Activated CD4-positive, alpha-beta T cell treated with anti-CD3 and anti-CD28 coated beads, Interleukin-2, amount 50 U/mL, for 16 hours (primary cell): ENCODE measurements at regions not wholly inside any gene's neighbourhood (a gene's known extent, or its start where the extent isn't known, plus 50 kb on each side); places are given as distances from the start of the nearest gene placed in this dataset.
"Not testable (repeated sequence)": the region's sequence is repeated elsewhere in the genome, so short reads cannot be mapped to it uniquely, and the experiment has no call there.

Experiments
- DNase-seq: peaks from one replicate; pipeline ENCODE4 v3.0.0-alpha.2; 2020

DNA sequence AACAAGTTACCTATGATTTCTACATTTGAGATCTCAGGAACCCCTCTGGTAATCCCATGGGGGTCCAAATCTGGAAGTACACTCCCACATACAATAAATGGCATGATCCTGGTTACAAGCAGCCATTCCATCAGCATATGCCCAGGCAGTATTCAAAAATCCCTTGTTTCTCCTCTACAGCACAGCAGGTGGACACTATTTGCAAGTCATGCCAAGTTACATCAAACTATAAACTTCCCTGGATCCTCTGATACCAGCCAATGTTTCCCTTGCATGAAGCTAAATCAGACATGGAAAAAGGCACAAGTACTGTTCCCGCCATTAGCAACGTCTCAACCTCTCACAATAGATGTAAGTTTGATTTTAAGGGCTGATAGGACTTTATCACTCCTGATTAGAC lies 134.5 kb upstream of the PRSS16 start:
- DNase-seq: no peak

DNA sequence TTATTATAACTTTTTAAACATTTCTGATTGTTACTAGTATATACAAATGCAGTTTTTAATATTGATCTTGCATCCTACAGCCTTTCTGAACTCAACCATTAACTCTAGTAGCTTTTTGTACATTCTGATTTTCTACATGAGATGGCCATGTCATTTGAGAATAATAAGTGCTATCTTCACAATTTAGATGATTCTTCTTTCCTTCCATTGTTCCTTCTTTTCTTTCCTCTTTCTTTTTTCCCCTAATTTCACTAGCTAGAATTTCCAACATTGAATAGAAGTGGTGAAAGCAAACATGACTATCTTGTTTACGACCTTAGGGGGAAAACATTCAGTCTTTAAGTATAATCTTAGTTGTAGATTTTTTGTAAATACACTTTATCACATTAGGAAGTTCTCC lies 128.2 kb upstream of the PRSS16 start:
- DNase-seq: no peak

DNA sequence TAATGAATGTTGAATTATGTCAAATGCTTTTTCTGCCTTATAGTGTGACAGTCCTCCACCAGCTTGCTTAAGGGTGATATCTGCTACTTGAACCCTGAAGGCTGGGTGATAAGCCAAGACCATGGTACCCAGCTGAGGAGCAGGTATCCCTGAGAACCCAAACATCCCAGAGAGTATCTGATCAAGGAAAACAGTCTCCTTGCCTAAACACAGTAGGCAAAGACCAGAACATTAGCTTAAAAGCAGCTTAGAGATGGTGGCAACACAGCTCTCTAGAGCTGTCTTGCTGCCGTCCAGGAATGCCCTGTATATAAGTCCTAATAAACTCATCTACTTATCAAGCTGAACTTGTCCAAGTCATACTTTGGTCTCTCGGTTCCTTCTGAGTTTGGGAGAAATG lies 127.7 kb upstream of the PRSS16 start:
- no peak for DNase-seq

DNA sequence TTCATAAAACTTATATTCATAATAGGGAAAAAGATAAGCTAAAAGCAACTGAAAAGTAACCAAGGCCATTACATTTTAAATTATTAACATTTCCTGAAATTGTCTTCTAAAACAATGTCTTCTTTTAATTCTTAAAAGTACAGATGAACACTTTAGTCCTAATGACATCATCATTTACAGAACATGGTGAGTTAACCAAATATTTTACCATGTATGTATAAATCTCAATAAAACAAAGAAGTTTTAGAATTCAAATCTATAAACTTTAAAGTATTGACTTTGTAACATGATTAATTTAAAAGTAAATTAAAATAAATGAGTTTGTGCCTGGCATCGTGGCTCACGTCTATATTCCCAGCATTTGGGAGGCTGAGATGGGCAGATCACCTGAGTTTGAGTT lies 125.9 kb upstream of the PRSS16 start:
- DNase-seq: no peak

DNA sequence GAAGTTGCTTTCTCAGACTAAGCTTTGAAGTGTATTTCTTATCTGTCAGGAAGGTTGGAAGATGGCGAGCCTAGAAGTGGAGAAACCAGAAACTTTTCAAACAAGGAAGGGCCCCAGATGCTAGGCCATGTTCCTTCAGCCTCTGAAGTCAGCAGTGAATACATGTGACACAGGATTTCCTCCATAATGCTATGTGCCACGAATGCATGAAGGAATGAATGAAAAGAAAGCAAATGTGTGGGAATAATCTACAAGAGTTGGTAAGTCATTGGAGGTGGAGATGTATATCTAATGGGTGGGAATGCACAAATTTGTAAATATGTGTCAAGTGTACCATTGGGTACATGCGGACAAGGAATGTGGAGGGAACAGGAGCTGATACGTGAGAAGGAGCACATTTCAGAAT lies 123.2 kb upstream of the PRSS16 start:
- no peak for DNase-seq

DNA sequence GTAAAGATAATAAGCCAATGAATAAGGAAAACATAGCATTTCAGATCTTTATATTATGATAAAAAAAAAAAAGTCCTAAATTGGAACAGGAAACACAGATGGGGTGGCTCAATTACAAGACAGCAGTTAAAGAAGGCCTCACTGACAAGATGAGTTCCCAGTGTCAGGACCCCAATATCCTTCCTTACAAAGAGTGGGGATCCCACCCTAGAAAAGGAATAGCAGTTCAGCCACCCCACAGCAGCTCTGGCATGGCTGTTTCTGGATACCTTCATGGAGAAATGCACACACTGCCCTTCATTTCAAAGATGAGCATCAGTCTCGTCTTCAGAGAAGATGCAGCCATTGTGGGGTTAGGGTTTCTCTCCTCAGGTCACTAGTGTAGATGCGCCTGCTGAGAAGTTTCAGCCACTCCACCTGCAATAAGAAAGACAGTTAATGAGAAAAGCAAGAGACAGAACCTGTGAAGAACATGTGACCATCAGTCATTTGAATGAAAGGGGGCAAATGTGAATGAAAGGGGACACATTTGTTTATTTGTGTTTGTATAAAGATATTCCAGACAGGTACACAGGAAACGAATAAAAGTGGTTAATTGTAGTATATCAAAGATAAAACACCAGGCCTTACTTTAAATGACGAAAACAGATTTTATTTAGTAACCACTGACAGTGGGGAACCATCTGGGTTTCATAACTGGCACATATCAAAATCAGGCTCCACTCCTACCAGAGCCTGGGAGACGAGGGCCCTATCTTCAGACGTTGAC lies 121.3 kb upstream of the PRSS16 start:
- no peak for DNase-seq

DNA sequence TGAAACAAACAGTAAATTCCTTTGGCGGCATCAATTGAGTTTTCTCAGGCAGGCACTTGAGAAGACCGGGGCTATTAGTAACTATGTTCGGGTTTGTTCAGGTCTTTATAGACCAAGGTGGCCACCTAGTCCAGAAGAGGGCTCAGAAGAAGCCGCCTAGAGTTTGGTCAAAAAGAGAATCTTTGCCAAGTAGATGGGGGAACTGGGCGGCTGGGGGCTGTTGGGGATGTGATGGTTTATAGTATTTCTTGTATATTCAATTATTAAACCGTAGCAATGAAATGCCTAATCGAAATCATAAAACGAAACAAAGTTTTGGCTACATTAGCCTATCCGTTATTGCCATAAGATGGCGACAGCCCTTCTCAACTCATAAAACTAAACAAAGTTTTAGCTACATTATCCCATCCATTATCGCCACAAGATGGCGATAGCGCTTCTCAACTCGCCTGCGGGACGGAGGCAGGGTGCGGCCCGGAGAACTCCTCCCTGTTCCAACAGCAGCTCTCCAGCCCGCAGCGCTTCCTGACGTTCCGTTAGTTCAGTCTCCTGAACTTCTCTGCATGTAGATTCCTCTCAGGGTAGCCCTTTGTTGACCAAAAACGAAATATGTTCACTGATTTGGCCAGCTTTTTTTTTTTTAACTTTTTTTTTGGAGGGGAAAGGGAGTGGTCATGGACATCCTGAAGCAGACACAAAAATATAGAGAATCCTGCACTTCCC lies 120.5 kb upstream of the PRSS16 start:
- peak; percentile 90 for DNase-seq

DNA sequence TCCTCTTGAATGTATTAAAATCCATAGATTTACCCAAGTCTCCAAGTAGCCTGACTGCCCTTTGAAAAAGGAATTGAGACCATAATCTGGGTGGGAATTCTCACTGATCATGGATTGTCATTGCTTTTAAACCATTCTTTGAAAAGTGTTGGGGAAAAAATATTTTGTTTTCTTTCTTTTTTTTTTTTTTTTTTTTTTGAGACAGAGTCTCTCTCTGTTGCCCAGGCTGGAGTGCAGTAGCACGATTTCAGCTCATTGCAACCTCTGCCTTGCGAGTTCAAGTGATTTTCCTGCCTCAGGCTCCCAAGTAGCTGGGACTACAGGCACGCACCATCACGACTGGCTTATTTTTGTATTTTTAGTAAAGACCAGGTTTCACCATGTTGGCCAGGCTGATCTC lies 119.6 kb upstream of the PRSS16 start:
- DNase-seq: not testable (repeated sequence)

DNA sequence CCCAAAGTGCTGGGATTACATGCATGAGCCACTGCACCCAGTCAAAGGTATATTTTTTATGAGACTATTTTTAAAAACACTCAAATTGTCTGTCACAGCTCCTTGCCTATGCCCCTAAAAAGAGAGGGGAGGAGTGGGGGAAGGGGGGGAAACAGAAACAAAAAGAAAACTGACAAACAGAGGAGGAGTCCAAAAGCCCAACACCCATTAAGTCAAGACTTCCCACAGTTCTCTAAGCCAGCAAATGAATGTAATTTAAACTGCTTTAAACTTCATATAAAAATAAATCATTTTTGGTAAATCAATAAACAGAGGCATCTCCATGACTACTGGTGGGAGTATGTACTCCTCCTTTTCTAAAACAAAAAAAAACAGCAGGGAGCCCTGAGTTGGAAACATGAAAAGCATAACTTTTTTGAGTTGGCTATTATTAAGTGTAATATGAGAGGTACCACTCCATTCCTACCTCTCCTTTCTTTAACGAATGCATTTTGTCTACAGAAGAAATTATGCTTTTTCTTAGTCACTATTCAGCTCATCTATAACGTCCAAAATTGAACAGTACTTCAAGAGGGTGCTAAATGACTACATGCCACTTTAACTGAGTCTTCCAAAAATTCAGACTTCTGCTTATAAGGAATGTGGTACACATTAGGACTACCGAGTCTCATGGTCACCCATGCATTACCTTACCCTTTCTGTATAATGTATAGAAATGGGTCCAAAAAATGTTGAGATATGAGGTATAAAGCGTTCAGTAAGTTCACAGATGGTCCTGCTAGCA lies 119.0 kb upstream of the PRSS16 start:
- DNase-seq: no peak

DNA sequence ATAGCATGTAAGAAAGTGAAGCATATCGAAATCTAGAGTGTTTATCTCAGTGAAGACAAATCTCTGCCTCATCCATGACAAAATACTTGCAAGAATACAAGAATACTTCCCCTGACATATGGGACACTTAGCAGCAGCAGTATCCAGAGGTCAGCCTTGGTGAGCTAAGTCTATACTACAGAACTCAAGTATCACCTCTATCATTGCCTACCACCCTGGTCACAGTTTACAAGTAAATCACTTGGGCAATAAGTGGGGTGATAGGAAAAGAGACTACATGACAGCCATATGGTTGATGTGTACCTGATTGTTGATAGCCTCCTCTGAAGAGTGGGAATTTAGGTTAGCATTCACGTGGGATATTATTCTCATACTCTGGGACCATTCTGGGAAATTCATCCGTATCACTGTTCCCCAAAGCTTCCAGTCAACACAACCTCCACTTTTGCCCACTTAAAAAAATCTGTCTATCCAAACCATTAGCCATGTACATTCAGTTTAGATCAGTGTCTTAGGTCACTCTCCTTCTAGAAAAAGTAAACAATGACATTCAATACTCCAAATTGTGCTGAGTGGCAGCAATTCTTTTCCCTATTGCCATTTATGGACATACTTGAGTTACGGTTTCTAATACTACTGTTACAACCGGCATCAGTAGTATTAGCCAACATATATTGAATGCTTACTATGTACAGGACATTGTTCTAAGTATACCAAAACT lies 118.2 kb upstream of the PRSS16 start:
- DNase-seq: no peak

DNA sequence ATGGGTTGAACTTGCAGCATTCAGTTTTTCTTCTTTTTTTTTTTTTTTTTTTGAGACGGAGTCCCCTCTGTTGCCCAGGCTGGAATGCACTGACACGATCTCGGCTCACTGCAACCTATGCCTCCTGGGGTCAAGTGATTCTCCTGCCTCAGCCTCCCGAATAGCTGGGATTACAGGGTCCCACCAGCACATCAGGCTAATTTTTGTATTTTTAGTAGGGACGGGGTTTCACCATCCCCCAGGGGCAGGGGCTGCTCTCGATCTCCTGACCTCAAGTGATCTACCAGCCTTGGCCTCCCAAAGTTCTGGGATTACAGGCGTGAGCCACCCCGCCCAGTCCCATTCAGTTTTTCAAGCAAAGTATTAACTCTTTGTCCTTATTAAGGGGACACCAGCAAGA lies 117.6 kb upstream of the PRSS16 start:
- DNase-seq: no peak

DNA sequence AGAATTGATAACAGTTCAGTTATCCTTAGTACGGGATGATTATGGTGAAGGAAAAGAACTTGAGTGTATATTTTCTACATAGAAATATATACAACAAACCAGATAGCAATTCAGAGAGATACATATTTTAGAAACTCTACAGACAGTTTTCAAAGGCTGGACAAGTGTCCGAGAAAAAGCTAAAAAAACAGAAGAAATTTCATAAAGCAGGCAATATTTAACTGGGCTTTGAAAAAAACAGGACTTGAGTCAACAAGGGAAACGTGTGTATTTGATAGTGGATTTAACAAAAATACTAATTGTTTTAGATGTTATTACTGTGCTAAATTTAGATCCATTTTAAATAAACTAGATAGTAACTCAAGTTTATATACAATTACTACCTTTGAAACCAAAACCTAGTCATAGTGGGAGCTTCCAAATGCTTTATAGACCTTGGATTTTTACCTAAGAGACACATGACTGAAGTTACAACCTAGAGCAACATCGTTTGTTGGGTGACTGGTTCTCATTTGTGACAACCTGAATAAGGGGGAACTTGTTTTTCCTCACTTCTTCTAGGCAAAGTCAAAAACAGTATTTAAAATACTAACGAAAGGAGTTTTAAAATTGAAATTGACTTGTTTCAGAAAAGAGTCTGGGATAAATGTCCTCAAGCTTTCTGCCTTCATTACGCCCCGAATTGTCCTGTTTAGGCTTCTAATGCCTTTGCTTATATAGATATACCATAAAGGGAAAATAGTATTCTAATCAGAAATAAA lies 116.7 kb upstream of the PRSS16 start:
- DNase-seq: peak; percentile 37

DNA sequence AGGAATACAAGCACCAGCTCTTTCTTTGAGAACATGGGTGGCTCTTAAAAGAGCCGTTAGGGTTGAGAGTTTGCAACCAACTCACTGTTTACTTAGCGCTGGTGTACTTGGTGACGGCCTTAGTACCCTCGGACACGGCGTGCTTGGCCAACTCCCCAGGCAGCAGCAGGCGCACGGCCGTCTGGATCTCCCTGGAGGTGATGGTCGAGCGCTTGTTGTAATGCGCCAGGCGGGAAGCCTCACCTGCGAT lies 115.3 kb upstream of the PRSS16 start:
- not testable (repeated sequence) for DNase-seq

DNA sequence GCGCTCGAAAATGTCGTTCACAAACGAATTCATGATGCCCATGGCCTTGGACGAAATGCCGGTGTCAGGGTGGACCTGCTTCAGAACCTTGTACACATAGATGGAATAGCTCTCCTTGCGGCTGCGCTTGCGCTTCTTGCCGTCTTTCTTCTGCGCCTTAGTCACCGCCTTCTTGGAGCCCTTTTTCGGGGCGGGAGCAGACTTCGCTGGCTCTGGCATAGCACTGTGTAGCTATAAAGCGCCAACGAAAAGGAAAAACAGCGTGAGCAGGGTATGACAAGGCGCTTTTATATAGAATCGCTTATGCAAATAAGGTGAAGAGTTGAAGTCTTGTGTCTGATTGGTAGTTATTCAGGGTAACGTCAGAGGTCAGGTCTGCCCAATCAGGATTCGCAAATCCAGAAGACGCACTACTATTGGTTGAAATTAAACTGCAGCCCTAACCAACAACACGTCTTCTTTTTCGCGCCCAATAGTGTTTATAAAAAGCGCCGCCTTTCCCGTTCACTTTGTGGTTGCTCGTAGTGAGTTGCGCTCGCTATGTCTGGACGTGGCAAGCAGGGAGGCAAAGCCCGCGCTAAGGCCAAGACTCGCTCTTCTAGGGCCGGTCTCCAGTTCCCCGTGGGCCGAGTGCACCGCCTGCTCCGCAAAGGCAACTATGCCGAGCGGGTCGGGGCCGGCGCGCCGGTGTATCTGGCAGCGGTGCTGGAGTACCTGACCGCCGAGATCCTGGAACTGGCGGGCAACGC lies 114.8 kb upstream of the PRSS16 start:
- DNase-seq: peak; percentile 98

DNA sequence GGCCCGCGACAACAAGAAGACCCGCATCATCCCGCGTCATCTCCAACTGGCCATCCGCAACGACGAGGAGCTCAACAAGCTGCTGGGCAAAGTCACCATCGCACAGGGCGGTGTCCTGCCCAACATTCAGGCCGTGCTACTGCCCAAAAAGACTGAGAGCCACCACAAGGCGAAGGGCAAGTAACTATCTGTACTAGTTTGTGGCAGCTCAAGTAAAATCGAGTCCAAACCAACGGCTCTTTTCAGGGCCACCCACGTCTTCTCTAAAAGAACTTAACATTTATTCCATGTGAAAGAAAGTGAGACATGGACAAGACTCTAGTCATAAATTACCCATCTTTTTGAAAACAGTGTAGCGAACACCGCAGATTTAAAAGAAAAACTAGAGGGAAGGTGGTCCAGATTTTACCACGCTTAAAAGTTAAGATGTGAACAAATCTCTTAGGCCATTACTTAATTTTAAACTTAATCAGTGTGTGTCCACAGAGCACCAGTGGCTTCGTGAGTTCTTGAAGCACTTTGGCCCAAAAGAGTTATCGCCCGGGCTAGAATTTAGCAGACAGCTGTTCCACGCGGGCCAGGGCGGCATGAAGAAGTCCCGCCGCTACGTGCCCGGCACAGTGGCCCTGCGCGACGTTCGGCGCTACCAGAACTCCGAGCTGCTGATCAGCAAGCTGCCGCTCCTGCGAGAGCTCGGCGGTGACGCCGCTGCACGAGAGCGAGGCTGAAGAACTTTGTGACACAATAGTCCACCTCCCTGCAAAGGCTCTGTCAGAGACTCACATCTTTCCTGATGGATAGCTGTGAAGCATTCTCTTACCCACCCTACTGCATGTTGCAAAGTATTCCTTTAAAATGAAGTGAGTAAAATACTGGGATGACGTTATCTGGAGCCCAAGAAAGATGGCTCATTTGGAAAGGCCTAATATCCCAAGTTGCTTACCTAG lies 113.9 kb upstream of the PRSS16 start:
- DNase-seq: peak; percentile 88

DNA sequence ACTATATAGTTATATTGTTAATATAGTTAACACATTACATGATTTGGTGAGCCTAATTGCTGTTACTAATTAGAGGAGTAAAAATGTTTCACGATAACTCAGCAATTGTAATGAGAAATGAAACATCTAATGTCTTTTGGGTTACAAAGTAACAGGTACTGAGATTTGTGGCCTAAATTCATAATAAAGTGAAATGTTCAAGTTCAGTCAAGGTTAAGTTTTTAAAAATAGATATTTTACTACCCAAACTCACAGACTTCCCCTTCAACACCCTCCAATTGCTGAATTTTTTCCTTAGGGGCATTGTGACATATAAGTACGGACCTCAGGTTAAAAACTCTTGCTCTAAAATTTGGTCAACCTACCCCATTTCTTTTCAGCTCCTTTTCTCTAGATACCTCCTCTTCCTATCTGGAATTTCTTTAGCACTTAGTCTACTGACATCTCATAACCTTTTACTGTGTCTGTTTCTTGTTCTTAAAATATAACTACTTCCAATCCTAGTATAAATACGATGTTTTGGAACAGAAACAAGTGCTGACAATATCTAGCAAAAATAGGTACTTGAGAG lies 112.3 kb upstream of the PRSS16 start:
- DNase-seq: no peak

DNA sequence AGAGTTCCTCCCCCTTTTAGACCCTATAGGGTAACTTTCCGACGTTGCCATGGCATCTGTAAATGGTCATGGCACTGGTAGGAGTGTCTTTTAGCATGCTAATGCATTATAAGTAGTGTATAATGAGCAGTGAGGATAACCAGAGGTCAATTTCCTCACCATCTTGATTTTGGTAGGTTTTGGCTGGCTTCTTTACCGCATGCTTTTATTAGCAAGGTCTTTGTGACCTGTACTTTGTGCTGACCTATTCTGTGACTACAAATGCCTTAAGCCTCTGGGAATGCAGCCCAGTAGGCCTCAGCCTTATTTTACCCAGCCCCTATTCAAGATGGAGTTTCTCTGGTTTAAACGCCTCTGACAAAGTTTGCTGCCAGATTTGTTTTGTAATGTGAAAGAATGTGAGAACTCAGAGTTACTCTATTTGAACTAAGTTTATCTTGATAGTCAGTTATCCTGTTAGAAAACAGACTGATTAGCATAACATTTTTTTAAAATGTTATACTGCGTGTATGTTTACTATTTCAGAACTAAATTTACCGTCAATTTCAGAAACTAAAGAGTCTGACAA lies 111.3 kb upstream of the PRSS16 start:
- DNase-seq: no peak

DNA sequence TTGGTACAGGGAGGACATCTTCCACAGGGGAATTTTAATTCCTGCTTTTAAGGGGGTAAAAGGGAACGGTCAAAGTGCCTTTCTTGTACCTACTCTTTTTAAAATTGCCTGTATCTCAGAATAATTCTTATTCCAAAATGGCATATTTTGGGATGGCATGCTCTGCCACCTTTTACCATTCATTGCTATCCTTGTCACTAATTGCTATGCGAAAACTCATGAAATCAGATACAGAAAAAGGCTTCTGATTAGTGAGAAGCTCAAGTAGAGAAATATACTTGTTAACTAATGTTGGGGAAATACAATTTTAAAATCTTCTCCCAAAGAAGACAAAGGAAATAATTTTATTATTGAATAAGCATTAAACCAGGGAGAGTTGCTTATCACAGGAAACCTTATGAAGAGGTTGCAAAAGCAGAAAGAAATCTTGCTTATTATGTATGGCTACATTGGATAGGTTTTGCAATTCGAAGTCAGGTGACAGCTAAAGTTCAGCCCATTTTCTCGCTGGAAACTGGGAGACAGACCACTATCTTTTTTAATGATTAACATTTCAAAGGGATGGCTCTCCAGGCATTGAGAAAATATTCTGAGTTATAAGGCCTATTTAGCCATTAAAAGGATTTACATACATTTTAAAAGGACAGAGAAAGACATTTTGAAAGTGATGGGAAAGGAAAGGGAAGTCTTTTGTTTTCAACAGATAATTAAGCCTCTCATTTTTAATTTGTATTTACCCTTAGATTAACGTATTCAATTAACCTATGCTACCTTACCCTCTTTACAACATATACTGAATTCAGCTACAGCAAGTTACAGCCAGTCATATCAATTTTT lies 110.3 kb upstream of the PRSS16 start:
- no peak for DNase-seq

DNA sequence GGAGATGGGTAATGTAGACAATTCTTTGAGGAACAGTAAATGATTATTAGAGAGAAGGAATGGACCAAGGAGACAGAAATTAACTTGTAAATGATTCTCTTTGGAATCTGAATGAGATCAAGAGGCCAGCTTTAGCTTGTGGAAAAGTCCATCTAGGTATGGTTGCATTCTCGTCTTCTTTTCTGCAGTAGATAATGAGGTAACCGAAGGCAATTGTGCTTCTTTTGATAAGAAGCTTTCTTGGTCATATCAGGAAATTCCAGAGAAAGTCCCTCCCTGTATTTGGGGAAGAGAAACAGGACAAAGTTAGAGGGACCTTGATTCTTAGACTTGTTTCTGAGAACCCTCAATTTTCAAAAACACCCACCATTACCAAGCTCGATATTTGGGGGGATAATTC lies 109.1 kb upstream of the PRSS16 start:
- DNase-seq: no peak
